GM23338 (cell line): ENCODE measurements at regions not wholly inside any gene's neighbourhood (a gene's known extent, or its start where the extent isn't known, plus 50 kb on each side); places are given as distances from the start of the nearest gene placed in this dataset.

ENCODE experiments used
- ATAC-seq: fragments of 200-7000 bp; cut with Tn5 transposase; 3 replicates; pipeline ENCODE4 v1.9.1; 2020
- DNase-seq: peaks from one replicate; pipeline ENCODE4 v3.0.0-alpha.2; 2015; ENCODE audit warnings: low spot score
- H2AFZ ChIP-seq: fragments of 200-600 bp; sonication (generic); 2 replicates; pipeline ENCODE4 v1.8.0; 2016; ENCODE audit warnings: antibody characterized with exemption, mild to moderate bottlenecking, moderate library complexity
- H3F3A ChIP-seq: fragments of 200-600 bp; sonication (generic); replicated peaks from 2 replicates; pipeline ENCODE4 v1.8.0; 2017; ENCODE audit warnings: antibody characterized with exemption, mixed run types, low read depth
- H3K27ac ChIP-seq: fragments of 200-600 bp; sonication (generic); 2 replicates; pipeline ENCODE4 v1.6.1; 2016; ENCODE audit warnings: low read depth
- H3K27me3 ChIP-seq: fragments of 200-600 bp; sonication (generic); 2 replicates; pipeline ENCODE4 v1.8.0; 2016; ENCODE audit warnings: mild to moderate bottlenecking, mixed run types, moderate library complexity; ENCODE audit not compliant: insufficient read depth
- H3K36me3 ChIP-seq: fragments of 200-600 bp; sonication (generic); 2 replicates; pipeline ENCODE4 v1.8.0; 2016; ENCODE audit warnings: mild to moderate bottlenecking; ENCODE audit not compliant: insufficient read depth
- H3K4me1 ChIP-seq: fragments of 200-600 bp; sonication (generic); 2 replicates; pipeline ENCODE4 v1.8.0; 2016; ENCODE audit warnings: mild to moderate bottlenecking, moderate library complexity; ENCODE audit not compliant: insufficient read depth
- H3K4me2 ChIP-seq: fragments of 200-600 bp; sonication (generic); 2 replicates; pipeline ENCODE4 v1.7.1; 2017; ENCODE audit warnings: mixed run types
- H3K4me3 ChIP-seq: fragments of 200-600 bp; sonication (generic); 2 replicates; pipeline ENCODE4 v1.6.1; 2016; ENCODE audit warnings: mixed run types
- H3K79me2 ChIP-seq: fragments of 200-600 bp; sonication (generic); replicated peaks from 2 replicates; pipeline ENCODE4 v1.8.0; 2017; ENCODE audit warnings: mild to moderate bottlenecking; ENCODE audit not compliant: insufficient read depth
- H3K9me2 ChIP-seq: fragments of 200-600 bp; sonication (generic); 2 replicates; pipeline ENCODE4 v1.8.0; 2017; ENCODE audit not compliant: insufficient read depth
- H4K20me1 ChIP-seq: fragments of 200-600 bp; sonication (generic); replicated peaks from 2 replicates; pipeline ENCODE4 v1.8.0; 2017; ENCODE audit warnings: mild to moderate bottlenecking; ENCODE audit not compliant: insufficient read depth
- H3K27ac Mint-ChIP-seq: 2 replicates; pipeline ENCODE4 v1.8.0; 2020; ENCODE audit warnings: inconsistent platforms, mild to moderate bottlenecking, moderate library complexity, mixed read lengths
- H3K27me3 Mint-ChIP-seq: 3 replicates; pipeline ENCODE4 v1.8.0; 2022; ENCODE audit warnings: low read depth, mild to moderate bottlenecking, moderate library complexity, mixed read lengths, inconsistent platforms; ENCODE audit not compliant: insufficient read depth, poor library complexity
- H3K36me3 Mint-ChIP-seq: 3 replicates; pipeline ENCODE4 v1.8.0; 2021; ENCODE audit warnings: low read depth, mild to moderate bottlenecking, inconsistent platforms, moderate library complexity, mixed read lengths
- H3K4me1 Mint-ChIP-seq: 3 replicates; pipeline ENCODE4 v1.8.0; 2020; ENCODE audit warnings: mild to moderate bottlenecking, inconsistent platforms, mixed read lengths
- H3K4me3 Mint-ChIP-seq: 3 replicates; pipeline ENCODE4 v1.8.0; 2021; ENCODE audit warnings: moderate library complexity, mild to moderate bottlenecking, inconsistent platforms, mixed read lengths
- H3K9me3 Mint-ChIP-seq: 3 replicates; pipeline ENCODE4 v1.8.0; 2020; ENCODE audit warnings: moderate library complexity, mild to moderate bottlenecking, inconsistent platforms, mixed read lengths
- CREB1 ChIP-seq: fragments of 250-450 bp; sonication (Bioruptor Pico); IDR thresholded peaks from 2 replicates; pipeline ENCODE4 v1.5.0; 2020; ENCODE audit warnings: low read depth, mild to moderate bottlenecking, moderate library complexity
- ETS1 ChIP-seq: IDR thresholded peaks from 2 replicates; pipeline ENCODE4 v1.6.1; 2016; ENCODE audit warnings: antibody characterized with exemption
- EZH2 ChIP-seq: fragments of 200-600 bp; sonication (generic); IDR thresholded peaks from one replicate; pipeline ENCODE4 v1.8.0; 2017; ENCODE audit warnings: antibody characterized with exemption, mild to moderate bottlenecking, low read depth; ENCODE audit not compliant: unreplicated experiment
- EZH2phosphoT487 ChIP-seq: fragments of 200-600 bp; sonication (generic); IDR thresholded peaks from one replicate; pipeline ENCODE4 v1.8.1; 2018; ENCODE audit warnings: antibody characterized with exemption; ENCODE audit not compliant: unreplicated experiment
- JUNB ChIP-seq: IDR thresholded peaks from one replicate; pipeline ENCODE4 v1.6.1; 2016; ENCODE audit warnings: antibody characterized with exemption; ENCODE audit not compliant: unreplicated experiment
- NANOG ChIP-seq: IDR thresholded peaks from 2 replicates; pipeline ENCODE4 v1.6.1; 2016; ENCODE audit warnings: antibody characterized with exemption, borderline replicate concordance
- POLR2AphosphoS5 ChIP-seq: IDR thresholded peaks from 2 replicates; pipeline ENCODE4 v1.6.1; 2016; ENCODE audit warnings: antibody characterized with exemption, low read depth
- STAT1 ChIP-seq: IDR thresholded peaks from one replicate; pipeline ENCODE4 v1.6.1; 2016; ENCODE audit warnings: antibody characterized with exemption; ENCODE audit not compliant: unreplicated experiment
- ZNF114 ChIP-seq: fragments of 250-450 bp; sonication (Bioruptor Pico); IDR thresholded peaks from 2 replicates; pipeline ENCODE4 v1.5.0; 2020; ENCODE audit warnings: mild to moderate bottlenecking, moderate library complexity
- ZNF331 ChIP-seq: fragments of 250-450 bp; sonication (Bioruptor Pico); IDR thresholded peaks from 2 replicates; pipeline ENCODE4 v1.5.0; 2020; ENCODE audit warnings: low read depth, mild to moderate bottlenecking, moderate library complexity
- TF ChIP-seq, protein P1 (sequence below): IDR thresholded peaks from one replicate; pipeline ENCODE4 v1.6.1; 2018; ENCODE audit warnings: antibody characterized with exemption; ENCODE audit not compliant: unreplicated experiment
- TF ChIP-seq, protein P2 (sequence below): fragments of 250-450 bp; sonication (Bioruptor Pico); IDR thresholded peaks from 2 replicates; pipeline ENCODE4 v1.5.0; 2020; ENCODE audit warnings: mild to moderate bottlenecking, moderate library complexity

DNA sequence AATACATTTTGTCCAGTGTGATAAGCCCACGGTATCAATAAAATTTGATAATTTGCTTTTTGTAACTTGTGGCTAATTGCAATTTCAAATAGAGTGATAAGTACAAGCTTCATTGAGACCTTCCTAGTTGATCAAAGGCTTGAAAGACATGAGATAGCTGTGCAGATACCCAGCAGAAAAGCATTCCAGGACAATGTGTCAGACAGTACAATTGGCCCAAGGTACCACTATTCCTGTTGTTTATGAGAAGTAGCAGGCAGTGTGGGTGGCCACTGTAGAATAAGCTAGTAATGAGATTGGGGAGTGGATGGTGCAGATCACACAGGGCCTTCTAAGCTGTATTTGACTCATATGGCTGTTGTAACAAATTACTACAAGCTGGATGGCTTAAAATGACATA is 182.2 kb downstream of the AMY1C start (continued):
- TF ChIP-seq ETS1: no peak

DNA sequence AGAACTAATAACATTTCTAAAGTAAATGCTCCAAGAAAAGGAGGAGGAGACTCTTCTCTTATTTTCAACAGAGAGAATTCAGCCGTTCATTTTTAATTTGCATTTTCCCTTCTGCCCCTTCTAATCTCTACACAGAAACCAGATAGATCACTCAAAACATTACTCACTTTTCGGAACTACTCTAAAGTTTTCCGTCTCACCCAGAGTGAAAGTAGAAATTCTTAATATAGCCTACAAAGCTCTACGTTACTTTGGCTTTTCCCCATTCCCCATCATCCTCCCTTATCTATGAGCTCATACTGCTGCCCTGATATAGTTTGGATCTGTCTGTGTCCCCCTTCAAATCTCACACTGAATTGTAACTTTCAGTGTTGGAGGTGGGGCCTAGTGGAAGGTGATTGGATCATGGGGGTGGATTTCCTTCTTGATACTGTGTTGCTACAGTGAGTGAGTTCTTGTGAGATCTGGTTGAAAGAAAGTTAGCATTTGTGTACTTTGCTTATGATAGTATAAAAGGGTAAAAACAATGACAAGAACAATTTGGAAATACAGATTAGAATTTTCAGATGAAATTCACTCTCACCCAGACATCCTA is 188.2 kb downstream of the AMY1C start:
- ATAC-seq: no peak
- Histone ChIP-seq H3K4me2 (no peak overlapping the region), H2AFZ (no peak overlapping the region), H3K79me2 (no peaks in the 10 kb centered on the region), H3K4me1 (no peaks in the 10 kb centered on the region), H3K36me3 (no peaks in the 10 kb centered on the region), H4K20me1 (no peaks in the 10 kb centered on the region), H3K27ac (no peak overlapping the region), H3F3A (no peaks in the 10 kb centered on the region), H3K9me2 (no peaks in the 10 kb centered on the region), H3K4me3 (no peak overlapping the region), H3K27me3 (peaks cover 25% of the 10 kb centered on the region)
- Mint-ChIP-seq H3K9me3 (0 out of 3 replicates have a peak, but pooled peaks cover 3% of the 10 kb centered on the region), H3K4me3 (no peak overlapping the region), H3K27me3 (peaks cover 15% of the 10 kb centered on the region), H3K27ac (no peak overlapping the region), H3K4me1 (no peaks in the 10 kb centered on the region), H3K36me3 (no peaks in the 10 kb centered on the region)
- no peak for DNase-seq
- TF ChIP-seq POLR2AphosphoS5 (no peak), ZNF114 (CRISPR knock-in tag) (no peak), JUNB (no peak), EZH2 (no peak), ETS1 (no peak), EZH2phosphoT487 (no peak), ZNF331 (CRISPR knock-in tag) (no peak), STAT1 (no peak), NANOG (no peak), CREB1 (CRISPR knock-in tag) (no peak)
- TF ChIP-seq, protein P1, sequence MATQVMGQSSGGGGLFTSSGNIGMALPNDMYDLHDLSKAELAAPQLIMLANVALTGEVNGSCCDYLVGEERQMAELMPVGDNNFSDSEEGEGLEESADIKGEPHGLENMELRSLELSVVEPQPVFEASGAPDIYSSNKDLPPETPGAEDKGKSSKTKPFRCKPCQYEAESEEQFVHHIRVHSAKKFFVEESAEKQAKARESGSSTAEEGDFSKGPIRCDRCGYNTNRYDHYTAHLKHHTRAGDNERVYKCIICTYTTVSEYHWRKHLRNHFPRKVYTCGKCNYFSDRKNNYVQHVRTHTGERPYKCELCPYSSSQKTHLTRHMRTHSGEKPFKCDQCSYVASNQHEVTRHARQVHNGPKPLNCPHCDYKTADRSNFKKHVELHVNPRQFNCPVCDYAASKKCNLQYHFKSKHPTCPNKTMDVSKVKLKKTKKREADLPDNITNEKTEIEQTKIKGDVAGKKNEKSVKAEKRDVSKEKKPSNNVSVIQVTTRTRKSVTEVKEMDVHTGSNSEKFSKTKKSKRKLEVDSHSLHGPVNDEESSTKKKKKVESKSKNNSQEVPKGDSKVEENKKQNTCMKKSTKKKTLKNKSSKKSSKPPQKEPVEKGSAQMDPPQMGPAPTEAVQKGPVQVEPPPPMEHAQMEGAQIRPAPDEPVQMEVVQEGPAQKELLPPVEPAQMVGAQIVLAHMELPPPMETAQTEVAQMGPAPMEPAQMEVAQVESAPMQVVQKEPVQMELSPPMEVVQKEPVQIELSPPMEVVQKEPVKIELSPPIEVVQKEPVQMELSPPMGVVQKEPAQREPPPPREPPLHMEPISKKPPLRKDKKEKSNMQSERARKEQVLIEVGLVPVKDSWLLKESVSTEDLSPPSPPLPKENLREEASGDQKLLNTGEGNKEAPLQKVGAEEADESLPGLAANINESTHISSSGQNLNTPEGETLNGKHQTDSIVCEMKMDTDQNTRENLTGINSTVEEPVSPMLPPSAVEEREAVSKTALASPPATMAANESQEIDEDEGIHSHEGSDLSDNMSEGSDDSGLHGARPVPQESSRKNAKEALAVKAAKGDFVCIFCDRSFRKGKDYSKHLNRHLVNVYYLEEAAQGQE: no peak
- TF ChIP-seq, protein P2, sequence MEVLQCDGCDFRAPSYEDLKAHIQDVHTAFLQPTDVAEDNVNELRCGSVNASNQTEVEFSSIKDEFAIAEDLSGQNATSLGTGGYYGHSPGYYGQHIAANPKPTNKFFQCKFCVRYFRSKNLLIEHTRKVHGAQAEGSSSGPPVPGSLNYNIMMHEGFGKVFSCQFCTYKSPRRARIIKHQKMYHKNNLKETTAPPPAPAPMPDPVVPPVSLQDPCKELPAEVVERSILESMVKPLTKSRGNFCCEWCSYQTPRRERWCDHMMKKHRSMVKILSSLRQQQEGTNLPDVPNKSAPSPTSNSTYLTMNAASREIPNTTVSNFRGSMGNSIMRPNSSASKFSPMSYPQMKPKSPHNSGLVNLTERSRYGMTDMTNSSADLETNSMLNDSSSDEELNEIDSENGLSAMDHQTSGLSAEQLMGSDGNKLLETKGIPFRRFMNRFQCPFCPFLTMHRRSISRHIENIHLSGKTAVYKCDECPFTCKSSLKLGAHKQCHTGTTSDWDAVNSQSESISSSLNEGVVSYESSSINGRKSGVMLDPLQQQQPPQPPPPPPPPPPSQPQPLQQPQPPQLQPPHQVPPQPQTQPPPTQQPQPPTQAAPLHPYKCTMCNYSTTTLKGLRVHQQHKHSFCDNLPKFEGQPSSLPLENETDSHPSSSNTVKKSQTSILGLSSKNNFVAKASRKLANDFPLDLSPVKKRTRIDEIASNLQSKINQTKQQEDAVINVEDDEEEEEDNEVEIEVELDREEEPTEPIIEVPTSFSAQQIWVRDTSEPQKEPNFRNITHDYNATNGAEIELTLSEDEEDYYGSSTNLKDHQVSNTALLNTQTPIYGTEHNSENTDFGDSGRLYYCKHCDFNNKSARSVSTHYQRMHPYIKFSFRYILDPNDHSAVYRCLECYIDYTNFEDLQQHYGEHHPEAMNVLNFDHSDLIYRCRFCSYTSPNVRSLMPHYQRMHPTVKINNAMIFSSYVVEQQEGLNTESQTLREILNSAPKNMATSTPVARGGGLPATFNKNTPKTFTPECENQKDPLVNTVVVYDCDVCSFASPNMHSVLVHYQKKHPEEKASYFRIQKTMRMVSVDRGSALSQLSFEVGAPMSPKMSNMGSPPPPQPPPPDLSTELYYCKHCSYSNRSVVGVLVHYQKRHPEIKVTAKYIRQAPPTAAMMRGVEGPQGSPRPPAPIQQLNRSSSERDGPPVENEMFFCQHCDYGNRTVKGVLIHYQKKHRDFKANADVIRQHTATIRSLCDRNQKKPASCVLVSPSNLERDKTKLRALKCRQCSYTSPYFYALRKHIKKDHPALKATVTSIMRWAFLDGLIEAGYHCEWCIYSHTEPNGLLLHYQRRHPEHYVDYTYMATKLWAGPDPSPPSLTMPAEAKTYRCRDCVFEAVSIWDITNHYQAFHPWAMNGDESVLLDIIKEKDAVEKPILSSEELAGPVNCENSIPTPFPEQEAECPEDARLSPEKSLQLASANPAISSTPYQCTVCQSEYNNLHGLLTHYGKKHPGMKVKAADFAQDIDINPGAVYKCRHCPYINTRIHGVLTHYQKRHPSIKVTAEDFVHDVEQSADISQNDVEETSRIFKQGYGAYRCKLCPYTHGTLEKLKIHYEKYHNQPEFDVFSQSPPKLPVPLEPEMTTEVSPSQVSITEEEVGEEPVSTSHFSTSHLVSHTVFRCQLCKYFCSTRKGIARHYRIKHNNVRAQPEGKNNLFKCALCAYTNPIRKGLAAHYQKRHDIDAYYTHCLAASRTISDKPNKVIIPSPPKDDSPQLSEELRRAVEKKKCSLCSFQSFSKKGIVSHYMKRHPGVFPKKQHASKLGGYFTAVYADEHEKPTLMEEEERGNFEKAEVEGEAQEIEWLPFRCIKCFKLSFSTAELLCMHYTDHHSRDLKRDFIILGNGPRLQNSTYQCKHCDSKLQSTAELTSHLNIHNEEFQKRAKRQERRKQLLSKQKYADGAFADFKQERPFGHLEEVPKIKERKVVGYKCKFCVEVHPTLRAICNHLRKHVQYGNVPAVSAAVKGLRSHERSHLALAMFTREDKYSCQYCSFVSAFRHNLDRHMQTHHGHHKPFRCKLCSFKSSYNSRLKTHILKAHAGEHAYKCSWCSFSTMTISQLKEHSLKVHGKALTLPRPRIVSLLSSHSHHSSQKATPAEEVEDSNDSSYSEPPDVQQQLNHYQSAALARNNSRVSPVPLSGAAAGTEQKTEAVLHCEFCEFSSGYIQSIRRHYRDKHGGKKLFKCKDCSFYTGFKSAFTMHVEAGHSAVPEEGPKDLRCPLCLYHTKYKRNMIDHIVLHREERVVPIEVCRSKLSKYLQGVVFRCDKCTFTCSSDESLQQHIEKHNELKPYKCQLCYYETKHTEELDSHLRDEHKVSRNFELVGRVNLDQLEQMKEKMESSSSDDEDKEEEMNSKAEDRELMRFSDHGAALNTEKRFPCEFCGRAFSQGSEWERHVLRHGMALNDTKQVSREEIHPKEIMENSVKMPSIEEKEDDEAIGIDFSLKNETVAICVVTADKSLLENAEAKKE (CRISPR knock-in tag): no peak
